HEK293 (cell line): ENCODE measurements at regions not wholly inside any gene's neighbourhood (a gene's known extent, or its start where the extent isn't known, plus 50 kb on each side); places are given as distances from the start of the nearest gene placed in this dataset.

Source experiments
- CTCF ChIA-PET: fragments of 350-600 bp; formaldehyde crosslinking; extraction: SDS; loops from one replicate; lab custom pipeline; 2021; ENCODE audit warnings: antibody characterized with exemption; lab: Yijun Ruan, JAX
- POLR2A ChIA-PET: fragments of 300-600 bp; formaldehyde crosslinking; extraction: SDS; loops from one replicate; lab custom pipeline; 2020; ENCODE audit warnings: antibody characterized with exemption, inconsistent platforms; lab: Yijun Ruan, JAX
- H3K27ac ChIP-seq: fragments of 200-500 bp; sonication (Bioruptor generic); 2 replicates; pipeline ENCODE4 v1.5.1; 2014; ENCODE audit warnings: low read depth, low read length, control low read depth, inconsistent platforms; ENCODE audit errors: extremely low read depth
- H3K36me3 ChIP-seq, 2 experiments: fragments of 200-500 bp in 1 of 2; sonication (Bioruptor generic) in 1 of 2; 1 replicate in 1 of 2; 2 replicates in 1 of 2; pipeline ENCODE4 v1.5.1; 2014 to 2017; ENCODE audit warnings: inconsistent platforms in 2 of 2, low read length in 2 of 2; ENCODE audit not compliant: control insufficient read depth in 2 of 2, insufficient read depth in 1 of 2
- H3K4me1 ChIP-seq: fragments of 200-500 bp; sonication (Bioruptor generic); 2 replicates; pipeline ENCODE4 v1.5.1; 2014; ENCODE audit warnings: mild to moderate bottlenecking, low read length, inconsistent platforms; ENCODE audit not compliant: control insufficient read depth, insufficient read depth
- H3K4me3 ChIP-seq: 2 replicates; pipeline ENCODE4 v1.5.1; 2011; ENCODE audit warnings: low read depth, mild to moderate bottlenecking, control low read depth, low read length, moderate library complexity
- H3K9me3 ChIP-seq: fragments of 200-500 bp; sonication (Bioruptor generic); 2 replicates; pipeline ENCODE4 v1.5.1; 2014; ENCODE audit warnings: low read depth, low read length, inconsistent platforms; ENCODE audit not compliant: control insufficient read depth, insufficient read depth
- GLIS2 ChIP-seq: fragments of 450-650 bp; formaldehyde crosslinking; IDR thresholded peaks from 2 replicates; pipeline ENCODE4 v1.5.1; 2016; ENCODE audit warnings: missing biosample characterization, missing genetic modification characterization
- KLF1 ChIP-seq: fragments of 450-650 bp; formaldehyde crosslinking; IDR thresholded peaks from 2 replicates; pipeline ENCODE4 v1.5.1; 2016; ENCODE audit warnings: missing biosample characterization, missing genetic modification characterization
- KLF8 ChIP-seq: fragments of 450-650 bp; formaldehyde crosslinking; IDR thresholded peaks from 2 replicates; pipeline ENCODE4 v1.5.1; 2016; ENCODE audit warnings: missing biosample characterization, missing genetic modification characterization
- MZF1 ChIP-seq: fragments of 450-650 bp; formaldehyde crosslinking; IDR thresholded peaks from 2 replicates; pipeline ENCODE4 v1.5.1; 2017; ENCODE audit warnings: missing biosample characterization, missing genetic modification characterization, borderline replicate concordance
- SCRT1 ChIP-seq: fragments of 450-650 bp; formaldehyde crosslinking; IDR thresholded peaks from 2 replicates; pipeline ENCODE4 v1.5.1; 2016; ENCODE audit warnings: missing biosample characterization, missing genetic modification characterization, borderline replicate concordance
- ZBTB20 ChIP-seq: fragments of 450-650 bp; formaldehyde crosslinking; IDR thresholded peaks from 2 replicates; pipeline ENCODE4 v1.5.1; 2016; ENCODE audit warnings: missing biosample characterization, missing genetic modification characterization
- ZBTB8A ChIP-seq: fragments of 450-650 bp; formaldehyde crosslinking; IDR thresholded peaks from 2 replicates; pipeline ENCODE4 v1.5.1; 2016; ENCODE audit warnings: missing biosample characterization, missing genetic modification characterization
- ZNF112 ChIP-seq: fragments of 450-650 bp; formaldehyde crosslinking; IDR thresholded peaks from 2 replicates; pipeline ENCODE4 v1.5.0; 2017; ENCODE audit warnings: missing biosample characterization, missing genetic modification characterization
- ZNF184 ChIP-seq: fragments of 450-650 bp; IDR thresholded peaks from 2 replicates; pipeline ENCODE4 v1.5.1; 2018; ENCODE audit warnings: missing biosample characterization, mild to moderate bottlenecking, missing genetic modification characterization
- ZNF292 ChIP-seq: fragments of 450-650 bp; formaldehyde crosslinking; IDR thresholded peaks from 2 replicates; pipeline ENCODE4 v1.5.1; 2016; ENCODE audit warnings: low read depth, missing biosample characterization, missing genetic modification characterization, borderline replicate concordance
- ZNF324 ChIP-seq: fragments of 450-650 bp; formaldehyde crosslinking; IDR thresholded peaks from 2 replicates; pipeline ENCODE4 v1.5.1; 2016; ENCODE audit warnings: missing biosample characterization, missing genetic modification characterization
- ZNF48 ChIP-seq: fragments of 450-650 bp; formaldehyde crosslinking; IDR thresholded peaks from 2 replicates; pipeline ENCODE4 v1.5.1; 2016; ENCODE audit warnings: missing biosample characterization, missing genetic modification characterization
- ZNF501 ChIP-seq: fragments of 450-650 bp; formaldehyde crosslinking; IDR thresholded peaks from 2 replicates; pipeline ENCODE4 v1.5.1; 2016; ENCODE audit warnings: missing biosample characterization, missing genetic modification characterization
- ZNF596 ChIP-seq: fragments of 450-650 bp; IDR thresholded peaks from 2 replicates; pipeline ENCODE4 v1.5.0; 2018; ENCODE audit warnings: missing biosample characterization, mild to moderate bottlenecking, missing genetic modification characterization, moderate library complexity
- ZNF623 ChIP-seq: fragments of 450-650 bp; formaldehyde crosslinking; IDR thresholded peaks from 2 replicates; pipeline ENCODE4 v1.5.1; 2016; ENCODE audit warnings: missing biosample characterization, missing genetic modification characterization
- ZNF664 ChIP-seq: fragments of 450-650 bp; formaldehyde crosslinking; IDR thresholded peaks from 2 replicates; pipeline ENCODE4 v1.5.1; 2016; ENCODE audit warnings: missing biosample characterization, missing genetic modification characterization
- ZNF677 ChIP-seq: fragments of 450-650 bp; IDR thresholded peaks from 2 replicates; pipeline ENCODE4 v1.5.0; 2018; ENCODE audit warnings: missing biosample characterization, mild to moderate bottlenecking, missing genetic modification characterization, moderate library complexity
- ZNF843 ChIP-seq: fragments of 450-650 bp; formaldehyde crosslinking; IDR thresholded peaks from 2 replicates; pipeline ENCODE4 v1.5.1; 2016; ENCODE audit warnings: missing biosample characterization, missing genetic modification characterization
- TF ChIP-seq, protein P1 (sequence below): fragments of 450-650 bp; formaldehyde crosslinking; IDR thresholded peaks from 2 replicates; pipeline ENCODE4 v1.5.1; 2016; ENCODE audit warnings: missing biosample characterization, missing genetic modification characterization, borderline replicate concordance
- TF ChIP-seq, protein P2 (sequence below): fragments of 450-650 bp; formaldehyde crosslinking; IDR thresholded peaks from 2 replicates; pipeline ENCODE4 v1.5.1; 2016; ENCODE audit warnings: missing biosample characterization, missing genetic modification characterization
- TF ChIP-seq, protein P3 (sequence below): fragments of 450-650 bp; formaldehyde crosslinking; IDR thresholded peaks from 2 replicates; pipeline ENCODE4 v1.5.1; 2016; ENCODE audit warnings: missing biosample characterization, missing genetic modification characterization
- TF ChIP-seq, protein P4 (sequence below): fragments of 450-650 bp; formaldehyde crosslinking; IDR thresholded peaks from 2 replicates; pipeline ENCODE4 v1.5.1; 2016; ENCODE audit warnings: missing biosample characterization, missing genetic modification characterization, borderline replicate concordance

DNA sequence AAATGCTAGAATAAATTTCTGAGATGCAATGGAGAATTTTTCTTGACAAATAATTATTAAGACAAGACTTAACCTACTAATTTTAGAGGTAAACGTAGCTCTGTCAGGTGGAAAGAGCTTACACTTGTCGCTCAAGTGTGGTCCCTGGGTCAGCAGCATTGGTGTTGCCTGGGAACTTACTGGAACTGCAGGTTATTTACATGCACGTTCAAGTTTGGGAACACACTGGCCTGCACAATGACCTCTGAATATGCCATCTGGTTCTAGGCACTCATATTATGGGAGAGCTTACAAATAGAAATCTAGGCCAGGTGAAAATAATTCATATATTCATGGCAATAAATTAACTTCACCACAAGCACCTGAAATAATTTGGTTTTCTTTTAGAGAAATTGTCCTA, 88.5 kb upstream of the BCL9 start:
- Histone ChIP-seq H3K36me3 (no peaks in the 10 kb centered on the region), H3K4me3 (no peak overlapping the region), H3K27ac (no peak overlapping the region), H3K4me1 (no peaks in the 10 kb centered on the region), H3K9me3 (no peaks in the 10 kb centered on the region)
- ChIA-PET POLR2A (no interaction called here), CTCF (no interaction called here)
- TF ChIP-seq ZNF48 (tag by site-specific recombination), result no peak
- no peak for TF ChIP-seq ZNF677
- no peak for TF ChIP-seq ZNF324 (tag by site-specific recombination)
- no peak for TF ChIP-seq ZNF623 (tag by site-specific recombination)
- TF ChIP-seq ZNF112, result no peak
- TF ChIP-seq MZF1 (tag by site-specific recombination), result no peak
- TF ChIP-seq, protein P1, sequence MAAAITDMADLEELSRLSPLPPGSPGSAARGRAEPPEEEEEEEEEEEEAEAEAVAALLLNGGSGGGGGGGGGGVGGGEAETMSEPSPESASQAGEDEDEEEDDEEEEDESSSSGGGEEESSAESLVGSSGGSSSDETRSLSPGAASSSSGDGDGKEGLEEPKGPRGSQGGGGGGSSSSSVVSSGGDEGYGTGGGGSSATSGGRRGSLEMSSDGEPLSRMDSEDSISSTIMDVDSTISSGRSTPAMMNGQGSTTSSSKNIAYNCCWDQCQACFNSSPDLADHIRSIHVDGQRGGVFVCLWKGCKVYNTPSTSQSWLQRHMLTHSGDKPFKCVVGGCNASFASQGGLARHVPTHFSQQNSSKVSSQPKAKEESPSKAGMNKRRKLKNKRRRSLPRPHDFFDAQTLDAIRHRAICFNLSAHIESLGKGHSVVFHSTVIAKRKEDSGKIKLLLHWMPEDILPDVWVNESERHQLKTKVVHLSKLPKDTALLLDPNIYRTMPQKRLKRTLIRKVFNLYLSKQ (tag by site-specific recombination), result no peak
- no peak for TF ChIP-seq ZNF292 (tag by site-specific recombination)
- no peak for TF ChIP-seq ZNF843
- TF ChIP-seq SCRT1, result no peak
- TF ChIP-seq ZNF596 (tag by site-specific recombination), result no peak
- TF ChIP-seq, protein P2, sequence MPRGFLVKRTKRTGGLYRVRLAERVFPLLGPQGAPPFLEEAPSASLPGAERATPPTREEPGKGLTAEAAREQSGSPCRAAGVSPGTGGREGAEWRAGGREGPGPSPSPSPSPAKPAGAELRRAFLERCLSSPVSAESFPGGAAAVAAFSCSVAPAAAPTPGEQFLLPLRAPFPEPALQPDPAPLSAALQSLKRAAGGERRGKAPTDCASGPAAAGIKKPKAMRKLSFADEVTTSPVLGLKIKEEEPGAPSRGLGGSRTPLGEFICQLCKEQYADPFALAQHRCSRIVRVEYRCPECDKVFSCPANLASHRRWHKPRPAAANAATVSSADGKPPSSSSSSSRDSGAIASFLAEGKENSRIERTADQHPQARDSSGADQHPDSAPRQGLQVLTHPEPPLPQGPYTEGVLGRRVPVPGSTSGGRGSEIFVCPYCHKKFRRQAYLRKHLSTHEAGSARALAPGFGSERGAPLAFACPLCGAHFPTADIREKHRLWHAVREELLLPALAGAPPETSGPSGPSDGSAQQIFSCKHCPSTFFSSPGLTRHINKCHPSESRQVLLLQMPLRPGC (tag by site-specific recombination), result no peak
- TF ChIP-seq ZBTB8A, result no peak
- TF ChIP-seq GLIS2 (tag by site-specific recombination), result no peak
- no peak for TF ChIP-seq ZBTB20
- TF ChIP-seq ZNF664, result no peak
- TF ChIP-seq, protein P3, sequence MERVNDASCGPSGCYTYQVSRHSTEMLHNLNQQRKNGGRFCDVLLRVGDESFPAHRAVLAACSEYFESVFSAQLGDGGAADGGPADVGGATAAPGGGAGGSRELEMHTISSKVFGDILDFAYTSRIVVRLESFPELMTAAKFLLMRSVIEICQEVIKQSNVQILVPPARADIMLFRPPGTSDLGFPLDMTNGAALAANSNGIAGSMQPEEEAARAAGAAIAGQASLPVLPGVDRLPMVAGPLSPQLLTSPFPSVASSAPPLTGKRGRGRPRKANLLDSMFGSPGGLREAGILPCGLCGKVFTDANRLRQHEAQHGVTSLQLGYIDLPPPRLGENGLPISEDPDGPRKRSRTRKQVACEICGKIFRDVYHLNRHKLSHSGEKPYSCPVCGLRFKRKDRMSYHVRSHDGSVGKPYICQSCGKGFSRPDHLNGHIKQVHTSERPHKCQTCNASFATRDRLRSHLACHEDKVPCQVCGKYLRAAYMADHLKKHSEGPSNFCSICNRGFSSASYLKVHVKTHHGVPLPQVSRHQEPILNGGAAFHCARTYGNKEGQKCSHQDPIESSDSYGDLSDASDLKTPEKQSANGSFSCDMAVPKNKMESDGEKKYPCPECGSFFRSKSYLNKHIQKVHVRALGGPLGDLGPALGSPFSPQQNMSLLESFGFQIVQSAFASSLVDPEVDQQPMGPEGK (tag by site-specific recombination), result no peak

DNA sequence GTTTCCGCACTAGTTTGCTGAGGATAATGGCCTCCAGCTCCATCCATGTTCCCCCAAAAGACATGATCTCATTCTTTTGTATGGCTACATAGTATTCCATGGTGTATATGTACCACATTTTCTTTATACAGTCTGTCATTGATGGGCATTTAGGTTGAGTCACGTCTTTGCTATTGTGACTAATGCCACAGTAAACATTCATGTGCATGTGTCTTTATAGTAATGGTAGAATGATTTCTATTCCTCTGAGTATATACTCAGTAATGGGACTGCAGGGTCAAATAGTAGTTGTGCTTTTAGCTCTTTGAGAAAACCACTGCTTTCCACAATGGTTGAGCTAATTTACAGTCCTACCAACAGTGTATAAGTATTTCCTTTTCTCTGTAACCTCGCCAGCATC, 78.3 kb upstream of the BCL9 start:
- H3K36me3 ChIP-seq, result no peaks in the 10 kb centered on the region
- H3K4me1 ChIP-seq, result no peaks in the 10 kb centered on the region
- no peak overlapping the region for H3K27ac ChIP-seq
- TF ChIP-seq ZNF501 (tag by site-specific recombination), result no peak
- TF ChIP-seq ZNF184 (tag by site-specific recombination), result 0 out of 2 replicates have a peak, but pooled peaks have one; percentile 48
- TF ChIP-seq, protein P4, sequence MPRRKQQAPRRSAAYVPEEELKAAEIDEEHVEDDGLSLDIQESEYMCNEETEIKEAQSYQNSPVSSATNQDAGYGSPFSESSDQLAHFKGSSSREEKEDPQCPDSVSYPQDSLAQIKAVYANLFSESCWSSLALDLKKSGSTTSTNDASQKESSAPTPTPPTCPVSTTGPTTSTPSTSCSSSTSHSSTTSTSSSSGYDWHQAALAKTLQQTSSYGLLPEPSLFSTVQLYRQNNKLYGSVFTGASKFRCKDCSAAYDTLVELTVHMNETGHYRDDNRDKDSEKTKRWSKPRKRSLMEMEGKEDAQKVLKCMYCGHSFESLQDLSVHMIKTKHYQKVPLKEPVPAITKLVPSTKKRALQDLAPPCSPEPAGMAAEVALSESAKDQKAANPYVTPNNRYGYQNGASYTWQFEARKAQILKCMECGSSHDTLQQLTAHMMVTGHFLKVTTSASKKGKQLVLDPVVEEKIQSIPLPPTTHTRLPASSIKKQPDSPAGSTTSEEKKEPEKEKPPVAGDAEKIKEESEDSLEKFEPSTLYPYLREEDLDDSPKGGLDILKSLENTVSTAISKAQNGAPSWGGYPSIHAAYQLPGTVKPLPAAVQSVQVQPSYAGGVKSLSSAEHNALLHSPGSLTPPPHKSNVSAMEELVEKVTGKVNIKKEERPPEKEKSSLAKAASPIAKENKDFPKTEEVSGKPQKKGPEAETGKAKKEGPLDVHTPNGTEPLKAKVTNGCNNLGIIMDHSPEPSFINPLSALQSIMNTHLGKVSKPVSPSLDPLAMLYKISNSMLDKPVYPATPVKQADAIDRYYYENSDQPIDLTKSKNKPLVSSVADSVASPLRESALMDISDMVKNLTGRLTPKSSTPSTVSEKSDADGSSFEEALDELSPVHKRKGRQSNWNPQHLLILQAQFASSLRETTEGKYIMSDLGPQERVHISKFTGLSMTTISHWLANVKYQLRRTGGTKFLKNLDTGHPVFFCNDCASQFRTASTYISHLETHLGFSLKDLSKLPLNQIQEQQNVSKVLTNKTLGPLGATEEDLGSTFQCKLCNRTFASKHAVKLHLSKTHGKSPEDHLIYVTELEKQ (tag by site-specific recombination), result no peak
- TF ChIP-seq KLF8 (tag by site-specific recombination), result no peak
- TF ChIP-seq KLF1 (tag by site-specific recombination), result no peak
- TF ChIP-seq, all 188 proteins: peak for 1
- Histone ChIP-seq H3K9me3 (no peaks in the 10 kb centered on the region), H3K4me3 (no peak overlapping the region)
- CTCF ChIA-PET, result interaction anchor here (0.7 kb wide), 1 partner anchor 158 kb away, joined by 3 read pairs; no protein-coding TSS in a partner anchor
- POLR2A ChIA-PET, result no interaction called here
